Neural progenitor cell (in vitro differentiated cells): ENCODE measurements at regions not wholly inside any gene's neighbourhood (a gene's known extent, or its start where the extent isn't known, plus 50 kb on each side); places are given as distances from the start of the nearest gene placed in this dataset.
"Not testable (repeated sequence)": the region's sequence is repeated elsewhere in the genome, so short reads cannot be mapped to it uniquely, and the experiment has no call there.

Experiments used
- DNase-seq: peaks from one replicate; pipeline ENCODE4 v3.0.0-alpha.2; 2016; ENCODE audit warnings: low spot score
- H2AFZ ChIP-seq: fragments of 200-600 bp; sonication (generic); replicated peaks from 2 replicates; pipeline ENCODE4 v1.6.1; 2016; ENCODE audit warnings: antibody characterized with exemption
- H3F3A ChIP-seq: fragments of 200-600 bp; sonication (generic); 2 replicates; pipeline ENCODE4 v1.6.1; 2016; ENCODE audit warnings: antibody characterized with exemption, low read depth
- H3K27ac ChIP-seq: fragments of 200-600 bp; sonication (generic); 2 replicates; pipeline ENCODE4 v1.5.1; 2016; ENCODE audit warnings: mild to moderate bottlenecking
- H3K27me3 ChIP-seq: fragments of 200-600 bp; sonication (generic); 2 replicates; pipeline ENCODE4 v1.6.1; 2016; ENCODE audit warnings: mild to moderate bottlenecking, moderate library complexity
- H3K36me3 ChIP-seq: fragments of 200-600 bp; sonication (generic); 2 replicates; pipeline ENCODE4 v1.5.1; 2016
- H3K4me1 ChIP-seq: fragments of 200-600 bp; sonication (generic); 2 replicates; pipeline ENCODE4 v1.6.1; 2016; ENCODE audit warnings: mixed run types
- H3K4me2 ChIP-seq: fragments of 200-600 bp; sonication (generic); 2 replicates; pipeline ENCODE4 v1.6.1; 2016
- H3K4me3 ChIP-seq: fragments of 200-600 bp; sonication (generic); 2 replicates; pipeline ENCODE4 v1.5.1; 2016
- H3K79me2 ChIP-seq: fragments of 200-600 bp; sonication (generic); 2 replicates; pipeline ENCODE4 v1.6.1; 2016; ENCODE audit warnings: low read depth
- H3K9ac ChIP-seq: fragments of 200-600 bp; sonication (generic); 2 replicates; pipeline ENCODE4 v1.6.1; 2016
- H3K9me3 ChIP-seq: fragments of 200-600 bp; sonication (generic); 2 replicates; pipeline ENCODE4 v1.5.1; 2016; ENCODE audit warnings: low read depth
- H4K20me1 ChIP-seq: fragments of 200-600 bp; sonication (generic); 2 replicates; pipeline ENCODE4 v1.6.1; 2016; ENCODE audit warnings: low read depth
- H3K27ac Mint-ChIP-seq: 3 replicates; pipeline ENCODE4 v1.8.0; 2021; ENCODE audit warnings: mixed read lengths
- H3K27me3 Mint-ChIP-seq: 2 replicates; pipeline ENCODE4 v1.8.0; 2022; ENCODE audit warnings: low read depth, mild to moderate bottlenecking, inconsistent platforms, moderate library complexity, mixed read lengths; ENCODE audit not compliant: insufficient read depth
- H3K36me3 Mint-ChIP-seq: 3 replicates; pipeline ENCODE4 v1.8.0; 2021; ENCODE audit warnings: mixed read lengths
- H3K4me1 Mint-ChIP-seq: 3 replicates; pipeline ENCODE4 v1.8.0; 2021; ENCODE audit warnings: mixed read lengths
- H3K4me3 Mint-ChIP-seq: 3 replicates; pipeline ENCODE4 v1.8.0; 2021; ENCODE audit warnings: mild to moderate bottlenecking, moderate library complexity, mixed read lengths
- H3K9me3 Mint-ChIP-seq: 3 replicates; pipeline ENCODE4 v1.8.0; 2020; ENCODE audit warnings: mixed read lengths
- EZH2 ChIP-seq: fragments of 200-600 bp; sonication (generic); IDR thresholded peaks from 2 replicates; pipeline ENCODE4 v1.6.1; 2017; ENCODE audit warnings: antibody characterized with exemption, mild to moderate bottlenecking, moderate library complexity
- EZH2phosphoT487 ChIP-seq: fragments of 200-600 bp; sonication (generic); IDR thresholded peaks from 2 replicates; pipeline ENCODE4 v1.6.1; 2017; ENCODE audit warnings: antibody characterized with exemption
- TF ChIP-seq, protein P1 (sequence below): fragments of 200-600 bp; sonication (generic); IDR thresholded peaks from 2 replicates; pipeline ENCODE4 v1.5.1; 2017; ENCODE audit warnings: antibody characterized with exemption, mild to moderate bottlenecking

- no peaks in the 10 kb centered on the region for H3K4me1 ChIP-seq
- Mint-ChIP-seq H3K36me3 (no peaks in the 10 kb centered on the region), H3K4me1 (no peaks in the 10 kb centered on the region), H3K27ac (no peak overlapping the region), H3K4me3 (no peak overlapping the region), H3K9me3 (no peaks in the 10 kb centered on the region), H3K27me3 (no peaks in the 10 kb centered on the region)
- H3K4me3 ChIP-seq: no peak overlapping the region
- no peaks in the 10 kb centered on the region for H4K20me1 ChIP-seq
- no peak for DNase-seq
- H3K9ac ChIP-seq: no peak overlapping the region
- H2AFZ ChIP-seq: no peak overlapping the region
- no peak for TF ChIP-seq EZH2
- H3K79me2 ChIP-seq: no peaks in the 10 kb centered on the region
- H3F3A ChIP-seq: no peaks in the 10 kb centered on the region
- H3K36me3 ChIP-seq: no peaks in the 10 kb centered on the region
- no peaks in the 10 kb centered on the region for H3K9me3 ChIP-seq
- H3K4me2 ChIP-seq: no peak overlapping the region
- no peak overlapping the region for H3K27ac ChIP-seq
- no peaks in the 10 kb centered on the region for H3K27me3 ChIP-seq
Measured at GRCh38 chr11:90468923-90469322, 246.1 kb upstream of the CHORDC1 start.

GRCh38 chr11:90465553-90465952 lies 242.7 kb upstream of the CHORDC1 start:
- H3K4me1 ChIP-seq: no peaks in the 10 kb centered on the region
- H3K4me1 Mint-ChIP-seq: no peaks in the 10 kb centered on the region
- H3K27me3 Mint-ChIP-seq: no peaks in the 10 kb centered on the region
- H3K9me3 Mint-ChIP-seq: no peaks in the 10 kb centered on the region
- no peak overlapping the region for H3K4me2 ChIP-seq
- H2AFZ ChIP-seq: no peak overlapping the region
- no peaks in the 10 kb centered on the region for H3K27me3 ChIP-seq
- TF ChIP-seq EZH2phosphoT487 (no peak), EZH2 (no peak)
- TF ChIP-seq, protein P1, sequence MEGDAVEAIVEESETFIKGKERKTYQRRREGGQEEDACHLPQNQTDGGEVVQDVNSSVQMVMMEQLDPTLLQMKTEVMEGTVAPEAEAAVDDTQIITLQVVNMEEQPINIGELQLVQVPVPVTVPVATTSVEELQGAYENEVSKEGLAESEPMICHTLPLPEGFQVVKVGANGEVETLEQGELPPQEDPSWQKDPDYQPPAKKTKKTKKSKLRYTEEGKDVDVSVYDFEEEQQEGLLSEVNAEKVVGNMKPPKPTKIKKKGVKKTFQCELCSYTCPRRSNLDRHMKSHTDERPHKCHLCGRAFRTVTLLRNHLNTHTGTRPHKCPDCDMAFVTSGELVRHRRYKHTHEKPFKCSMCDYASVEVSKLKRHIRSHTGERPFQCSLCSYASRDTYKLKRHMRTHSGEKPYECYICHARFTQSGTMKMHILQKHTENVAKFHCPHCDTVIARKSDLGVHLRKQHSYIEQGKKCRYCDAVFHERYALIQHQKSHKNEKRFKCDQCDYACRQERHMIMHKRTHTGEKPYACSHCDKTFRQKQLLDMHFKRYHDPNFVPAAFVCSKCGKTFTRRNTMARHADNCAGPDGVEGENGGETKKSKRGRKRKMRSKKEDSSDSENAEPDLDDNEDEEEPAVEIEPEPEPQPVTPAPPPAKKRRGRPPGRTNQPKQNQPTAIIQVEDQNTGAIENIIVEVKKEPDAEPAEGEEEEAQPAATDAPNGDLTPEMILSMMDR: no peak
- no peak overlapping the region for H3K27ac Mint-ChIP-seq
- no peaks in the 10 kb centered on the region for H4K20me1 ChIP-seq
- no peaks in the 10 kb centered on the region for H3K36me3 Mint-ChIP-seq
- H3K27ac ChIP-seq: no peak overlapping the region
- no peaks in the 10 kb centered on the region for H3F3A ChIP-seq
- no peaks in the 10 kb centered on the region for H3K79me2 ChIP-seq
- no peaks in the 10 kb centered on the region for H3K9me3 ChIP-seq
- no peak for DNase-seq
- H3K36me3 ChIP-seq: no peaks in the 10 kb centered on the region
- H3K4me3 ChIP-seq: no peak overlapping the region
- H3K4me3 Mint-ChIP-seq: no peak overlapping the region
- no peak overlapping the region for H3K9ac ChIP-seq

GRCh38 chr11:90455347-90455920 lies 232.6 kb upstream of the CHORDC1 start:
- not testable (repeated sequence) for H3K36me3 ChIP-seq, H2AFZ ChIP-seq, H3K9me3 Mint-ChIP-seq, H3K4me3 ChIP-seq, H4K20me1 ChIP-seq, H3K9ac ChIP-seq, H3K4me3 Mint-ChIP-seq, H3K4me1 Mint-ChIP-seq, H3K27me3 Mint-ChIP-seq, H3K27me3 ChIP-seq, H3K36me3 Mint-ChIP-seq, H3K9me3 ChIP-seq, H3K79me2 ChIP-seq
- peak; percentile 63 for DNase-seq
- H3K27ac Mint-ChIP-seq: peak overlapping the region; percentile 18
- H3K27ac ChIP-seq: peak overlapping the region; percentile 84
- H3K4me2 ChIP-seq: peak overlapping the region; percentile 34
- H3K4me1 ChIP-seq: peaks cover 13% of the 10 kb centered on the region
- peaks cover 19% of the 10 kb centered on the region for H3F3A ChIP-seq

DNA sequence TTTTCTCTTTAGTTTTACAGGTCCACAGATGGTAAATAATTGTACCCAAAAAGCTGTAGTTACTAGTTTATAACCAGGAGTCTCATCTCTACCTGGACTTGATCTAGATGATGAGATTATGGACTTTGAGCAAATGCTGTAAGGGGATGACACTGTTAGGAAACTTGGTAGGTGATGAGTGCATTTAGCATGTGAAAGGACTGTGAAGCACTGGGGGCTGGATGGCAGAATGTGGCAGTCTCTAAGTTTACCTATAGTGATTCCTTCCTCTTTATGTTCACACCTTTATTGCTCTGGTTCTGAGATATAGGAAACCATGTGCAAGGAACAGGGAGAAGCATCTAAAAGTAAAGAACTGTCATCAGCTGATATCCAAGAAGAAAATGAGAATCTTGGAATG lies 230.7 kb upstream of the CHORDC1 start:
- Histone ChIP-seq H3K9ac (no peak overlapping the region), H3K27me3 (no peaks in the 10 kb centered on the region), H3K79me2 (no peaks in the 10 kb centered on the region), H3K36me3 (peaks cover 3% of the 10 kb centered on the region), H3K27ac (no peak overlapping the region), H3F3A (peaks cover 19% of the 10 kb centered on the region), H4K20me1 (no peaks in the 10 kb centered on the region), H3K4me2 (no peak overlapping the region), H2AFZ (no peak overlapping the region), H3K9me3 (no peaks in the 10 kb centered on the region), H3K4me1 (peaks cover 13% of the 10 kb centered on the region), H3K4me3 (no peak overlapping the region)
- peaks cover 5% of the 10 kb centered on the region for H3K4me1 Mint-ChIP-seq
- DNase-seq: no peak
- H3K9me3 Mint-ChIP-seq: no peaks in the 10 kb centered on the region
- no peaks in the 10 kb centered on the region for H3K36me3 Mint-ChIP-seq
- H3K4me3 Mint-ChIP-seq: no peak overlapping the region
- H3K27ac Mint-ChIP-seq: no peak overlapping the region
- H3K27me3 Mint-ChIP-seq: no peaks in the 10 kb centered on the region
- TF ChIP-seq EZH2 (no peak), EZH2phosphoT487 (no peak)
- TF ChIP-seq, protein P1: no peak
